IMR-90 (cell line): ENCODE measurements at regions not wholly inside any gene's neighbourhood (a gene's known extent, or its start where the extent isn't known, plus 50 kb on each side); places are given as distances from the start of the nearest gene placed in this dataset.

ENCODE experiments used
- ATAC-seq: fragments of 200-7000 bp; cut with Tn5 transposase; 2 replicates; pipeline ENCODE4 v1.9.1; 2020; ENCODE audit warnings: low read depth, mild to moderate bottlenecking, moderate library complexity
- BruUV-seq: library from RNA; stranded (reverse); fragments of 400-500 nt; replicated peaks from 2 replicates; lab custom pipeline; 2021; lab: Mats Ljungman, UMichigan
- CTCF ChIA-PET: fragments of 300-600 bp; formaldehyde crosslinking; extraction: SDS; loops from one replicate; lab custom pipeline; 2021; ENCODE audit warnings: antibody characterized with exemption; lab: Yijun Ruan, JAX
- POLR2A ChIA-PET: fragments of 300-600 bp; sonication (Branson Sonifier 250); formaldehyde crosslinking; loops from one replicate; lab custom pipeline; 2022; ENCODE audit warnings: antibody characterized with exemption; ENCODE audit not compliant: unreplicated experiment; lab: Charles Lee
- DNase-seq: peaks from one replicate; pipeline ENCODE4 v3.0.0; 2013
- H2AFZ ChIP-seq: replicated peaks from 2 replicates; pipeline ENCODE3; 2013; ENCODE audit warnings: low read length, mild to moderate bottlenecking; ENCODE audit not compliant: poor library complexity
- H2AK5ac ChIP-seq: 2 replicates; pipeline ENCODE4 v1.6.1; 2013; ENCODE audit warnings: low read depth, low read length, inconsistent platforms
- H2AK9ac ChIP-seq: replicated peaks from 2 replicates; pipeline ENCODE3; 2013; ENCODE audit warnings: mild to moderate bottlenecking, low read depth, low read length, moderate library complexity; ENCODE audit not compliant: poor library complexity
- H2BK120ac ChIP-seq: 2 replicates; pipeline ENCODE4 v1.6.1; 2013; ENCODE audit warnings: low read depth, low read length, inconsistent platforms
- H2BK15ac ChIP-seq: 3 replicates; pipeline ENCODE4 v1.6.1; 2013; ENCODE audit warnings: low read depth, low read length, inconsistent platforms
- H2BK20ac ChIP-seq: 2 replicates; pipeline ENCODE4 v1.6.1; 2013; ENCODE audit warnings: low read depth, mild to moderate bottlenecking, inconsistent platforms, low read length, moderate library complexity
- H2BK5ac ChIP-seq: 2 replicates; pipeline ENCODE4 v1.6.1; 2013; ENCODE audit warnings: mild to moderate bottlenecking, low read depth, low read length, inconsistent platforms; ENCODE audit not compliant: poor library complexity, severe bottlenecking
- H3K14ac ChIP-seq: replicated peaks from 2 replicates; pipeline ENCODE4 v1.6.1; 2013; ENCODE audit warnings: low read depth, low read length, inconsistent platforms
- H3K18ac ChIP-seq: 2 replicates; pipeline ENCODE4 v1.6.1; 2013; ENCODE audit warnings: low read depth, low read length, control low read depth
- H3K23ac ChIP-seq: 2 replicates; pipeline ENCODE4 v1.6.1; 2013; ENCODE audit warnings: low read depth, low read length, inconsistent platforms
- H3K27ac ChIP-seq: 2 replicates; pipeline ENCODE4 v1.5.1; 2013; ENCODE audit warnings: mild to moderate bottlenecking, control low read depth, low read length; ENCODE audit not compliant: insufficient read depth
- H3K27me3 ChIP-seq: 2 replicates; pipeline ENCODE4 v1.6.1; 2013; ENCODE audit warnings: low read length; ENCODE audit not compliant: control insufficient read depth, insufficient read depth
- H3K36me3 ChIP-seq: 2 replicates; pipeline ENCODE4 v1.6.1; 2013; ENCODE audit warnings: low read length, mixed read lengths; ENCODE audit not compliant: control insufficient read depth, insufficient read depth
- H3K4ac ChIP-seq: 2 replicates; pipeline ENCODE4 v1.6.1; 2013; ENCODE audit warnings: low read depth, low read length, inconsistent platforms
- H3K4me1 ChIP-seq: 2 replicates; pipeline ENCODE4 v1.6.1; 2013; ENCODE audit warnings: low read length, mixed read lengths; ENCODE audit not compliant: control insufficient read depth, insufficient read depth
- H3K4me2 ChIP-seq: 2 replicates; pipeline ENCODE4 v1.6.1; 2013; ENCODE audit warnings: low read depth, mild to moderate bottlenecking, control low read depth, low read length, moderate library complexity
- H3K4me3 ChIP-seq: 2 replicates; pipeline ENCODE4 v1.5.1; 2013; ENCODE audit warnings: low read depth, mild to moderate bottlenecking, control low read depth, low read length, moderate library complexity; ENCODE audit not compliant: insufficient read depth
- H3K56ac ChIP-seq: 2 replicates; pipeline ENCODE4 v1.6.1; 2013; ENCODE audit warnings: low read length, inconsistent platforms; ENCODE audit not compliant: insufficient read depth; ENCODE audit errors: extremely low read depth
- H3K79me1 ChIP-seq, 2 experiments: 2 replicates each; pipeline ENCODE4 v1.6.1; 2013; ENCODE audit warnings: low read length in 2 of 2, inconsistent platforms in 1 of 2, low read depth in 1 of 2
- H3K9ac ChIP-seq: 2 replicates; pipeline ENCODE4 v1.6.1; 2013; ENCODE audit warnings: low read depth, low read length, control low read depth
- H3K9me1 ChIP-seq: 2 replicates; pipeline ENCODE4 v1.6.1; 2013; ENCODE audit warnings: low read length, inconsistent platforms; ENCODE audit not compliant: insufficient read depth
- H3K9me3 ChIP-seq: 2 replicates; pipeline ENCODE4 v1.6.1; 2013; ENCODE audit warnings: low read length; ENCODE audit not compliant: control insufficient read depth, insufficient read depth
- H4K20me1 ChIP-seq: 2 replicates; pipeline ENCODE4 v1.6.1; 2013; ENCODE audit warnings: low read length, inconsistent platforms; ENCODE audit not compliant: insufficient read depth
- H4K5ac ChIP-seq: 2 replicates; pipeline ENCODE4 v1.6.1; 2013; ENCODE audit warnings: mild to moderate bottlenecking, low read depth, low read length, control low read depth
- H4K8ac ChIP-seq, 2 experiments: 2 replicates each; pipeline ENCODE4 v1.6.1; 2013; ENCODE audit warnings: low read depth in 2 of 2, low read length in 2 of 2, control low read depth in 1 of 2, inconsistent platforms in 1 of 2
- H4K91ac ChIP-seq: 2 replicates; pipeline ENCODE4 v1.6.1; 2013; ENCODE audit warnings: low read depth, low read length, inconsistent platforms; ENCODE audit not compliant: insufficient read depth
- BHLHE40 ChIP-seq: fragments of 150-350 bp; IDR thresholded peaks from 2 replicates; pipeline ENCODE4 v1.6.1; 2016; ENCODE audit warnings: mild to moderate bottlenecking, low read depth, low read length
- CEBPB ChIP-seq: IDR thresholded peaks from 2 replicates; pipeline ENCODE4 v1.6.1; 2012; ENCODE audit warnings: low read depth, low read length, improper control_type of control experiment
- CTCF ChIP-seq: conservative IDR thresholded peaks from 2 replicates; pipeline ENCODE4 v1.5.1; 2012; ENCODE audit warnings: mild to moderate bottlenecking, low read depth, low read length, improper control_type of control experiment
- ELK1 ChIP-seq: fragments of 150-350 bp; IDR thresholded peaks from 2 replicates; pipeline ENCODE4 v1.6.1; 2016; ENCODE audit warnings: low read depth, mild to moderate bottlenecking, low read length, moderate library complexity, borderline replicate concordance
- FOS ChIP-seq: fragments of 150-350 bp; IDR thresholded peaks from 2 replicates; pipeline ENCODE4 v1.6.1; 2016; ENCODE audit warnings: low read depth, low read length
- MAFK ChIP-seq: IDR thresholded peaks from 2 replicates; pipeline ENCODE4 v1.6.1; 2012; ENCODE audit warnings: low read depth, low read length, improper control_type of control experiment
- MXI1 ChIP-seq: IDR thresholded peaks from 2 replicates; pipeline ENCODE4 v1.6.1; 2012; ENCODE audit warnings: low read depth, mild to moderate bottlenecking, low read length, moderate library complexity, borderline replicate concordance
- NFE2L2 ChIP-seq: fragments of 150-350 bp; IDR thresholded peaks from 2 replicates; pipeline ENCODE4 v1.6.1; 2016; ENCODE audit warnings: low read depth, mild to moderate bottlenecking, low read length
- POLR2A ChIP-seq: IDR thresholded peaks from 2 replicates; pipeline ENCODE4 v1.6.1; 2012; ENCODE audit warnings: mild to moderate bottlenecking, low read depth, low read length
- RCOR1 ChIP-seq: IDR thresholded peaks from 2 replicates; pipeline ENCODE4 v1.6.1; 2012; ENCODE audit warnings: mild to moderate bottlenecking, low read length, improper control_type of control experiment; ENCODE audit not compliant: insufficient replicate concordance
- RFX5 ChIP-seq: IDR thresholded peaks from 2 replicates; pipeline ENCODE4 v1.8.0; 2012; ENCODE audit warnings: low read depth, mild to moderate bottlenecking, low read length, moderate library complexity
- SMC3 ChIP-seq: fragments of 150-350 bp; IDR thresholded peaks from 2 replicates; pipeline ENCODE4 v1.6.1; 2016; ENCODE audit warnings: low read depth, mild to moderate bottlenecking, antibody characterized with exemption, low read length, moderate library complexity
- WGBS, 2 experiments: methylation state at CpG; one replicate each; pipeline versions ENCODE4 v1.1.5 to v1.1.7; 2013; ENCODE audit warnings: missing lambda C conversion rate in 2 of 2; ENCODE audit not compliant: insufficient read length in 1 of 2; ENCODE audit errors: extremely low coverage in 2 of 2; 5-methylcytosine and 5-hydroxymethylcytosine counted together
- dilution Hi-C: fragments of 300-500 bp; cut with HindIII; formaldehyde crosslinking; loops from one replicate; pipeline ENCODE4 v1.14.3; 2018; ENCODE audit warnings: low sequenced_read_pairs; ENCODE audit not compliant: unreplicated experiment
- in situ Hi-C: fragments of 300-500 bp; cut with MboI; formaldehyde crosslinking; loops from 3 replicates; pipeline ENCODE4 v1.14.3; 2019; ENCODE audit warnings: low sequenced_read_pairs, inconsistent platforms, mixed read lengths
- intact Hi-C: fragments of 100-400 bp; cut with micrococcal nuclease; formaldehyde crosslinking; loops from 2 replicates; pipeline ENCODE4 v1.10.0; 2022

- H3K4me1 ChIP-seq = no peaks in the 10 kb centered on the region
- CTCF ChIA-PET = no interaction called here
- no peak overlapping the region for H3K14ac ChIP-seq
- H2AK9ac ChIP-seq = no peak overlapping the region
- no peak overlapping the region for H2BK120ac ChIP-seq
- H2AK5ac ChIP-seq = no peak overlapping the region
- H4K8ac ChIP-seq = no peak overlapping the region
- H3K9ac ChIP-seq = no peak overlapping the region
- dilution Hi-C loops = no loop called here
- H2BK15ac ChIP-seq = no peak overlapping the region
- no TSS peak for BruUV-seq
- H3K79me1 ChIP-seq = no peaks in the 10 kb centered on the region
- POLR2A ChIA-PET = no interaction called here
- no peak overlapping the region for H3K4me2 ChIP-seq
- H3K36me3 ChIP-seq = no peaks in the 10 kb centered on the region
- no peak overlapping the region for H3K4me3 ChIP-seq
- no peak overlapping the region for H3K56ac ChIP-seq
- H4K20me1 ChIP-seq = no peaks in the 10 kb centered on the region
- intact Hi-C loops = no loop called here
- no peak overlapping the region for H2BK5ac ChIP-seq
- in situ Hi-C loops = no loop called here
- no peak overlapping the region for H2AFZ ChIP-seq
- H3K9me3 ChIP-seq = no peaks in the 10 kb centered on the region
- no CpG with 5 or more reads among the region's 3 CpGs for WGBS, 2 experiments
- H4K91ac ChIP-seq = no peak overlapping the region
- no peak overlapping the region for H3K18ac ChIP-seq
- no peak overlapping the region for H3K4ac ChIP-seq
- no peak overlapping the region for H3K23ac ChIP-seq
- TF ChIP-seq RFX5 (no peak), ELK1 (no peak), CEBPB (no peak), RCOR1 (no peak), MAFK (no peak), CTCF (no peak), SMC3 (no peak), POLR2A (no peak), MXI1 (no peak), BHLHE40 (no peak), FOS (no peak), NFE2L2 (no peak)
- no peak for DNase-seq
- H2BK20ac ChIP-seq = no peak overlapping the region
- no peak overlapping the region for H3K27ac ChIP-seq
- H3K9me1 ChIP-seq = no peaks in the 10 kb centered on the region
- no peak for ATAC-seq
- H4K5ac ChIP-seq = no peak overlapping the region
- no peaks in the 10 kb centered on the region for H3K27me3 ChIP-seq
Measured at GRCh38 chr14:49420201-49420600, 166.0 kb downstream of the RPS29 start.
